ENCODE measurements at regions not wholly inside any gene's neighbourhood (a gene's known extent, or its start where the extent isn't known, plus 50 kb on each side); places are given as distances from the start of the nearest gene placed in this dataset.
"Not testable (repeated sequence)": the region's sequence is repeated elsewhere in the genome, so short reads cannot be mapped to it uniquely, and the experiment has no call there.

DNA sequence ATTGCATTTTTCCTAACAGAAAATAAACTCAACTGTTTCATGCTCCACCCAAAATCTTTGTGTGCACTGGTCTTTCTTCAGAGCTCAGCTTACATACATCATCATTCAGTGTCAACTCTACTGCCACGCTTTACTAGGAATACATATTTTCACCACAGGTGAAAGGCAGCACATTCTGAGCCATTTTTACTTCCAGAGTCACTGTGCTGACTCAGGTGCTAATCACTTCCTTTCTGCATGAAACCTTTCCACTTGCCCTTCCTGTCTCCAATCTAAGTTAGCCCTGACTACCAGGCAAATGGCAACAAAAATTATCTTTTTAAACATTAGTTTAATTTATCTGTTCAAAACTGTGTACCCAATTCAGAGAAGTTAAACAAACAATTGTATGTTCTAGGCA is 1041.0 kb downstream of the PRIM2 start:
- DNase-seq (ENCODE audit: low read depth): not testable (repeated sequence)

DNA sequence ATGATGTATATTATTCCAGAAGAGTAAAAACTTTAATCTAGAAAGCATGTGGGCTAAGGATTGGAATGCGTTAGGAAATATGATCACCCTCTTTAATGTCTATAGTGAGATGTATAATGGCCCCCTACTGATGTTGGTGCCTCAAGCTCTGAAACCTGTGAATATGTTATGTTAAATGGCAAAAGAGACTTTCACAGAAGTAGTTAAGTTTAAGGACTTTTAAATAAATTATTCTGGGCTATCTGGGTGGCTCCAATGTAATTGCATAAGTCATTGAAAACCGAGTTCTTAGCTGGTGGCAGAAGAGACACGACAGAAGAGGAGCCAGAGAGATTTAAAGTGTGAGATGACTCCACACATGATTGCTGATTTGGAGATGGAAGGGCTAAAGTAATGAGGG is 1048.4 kb downstream of the PRIM2 start:
- DNase-seq (ENCODE audit: low read depth): not testable (repeated sequence)

DNA sequence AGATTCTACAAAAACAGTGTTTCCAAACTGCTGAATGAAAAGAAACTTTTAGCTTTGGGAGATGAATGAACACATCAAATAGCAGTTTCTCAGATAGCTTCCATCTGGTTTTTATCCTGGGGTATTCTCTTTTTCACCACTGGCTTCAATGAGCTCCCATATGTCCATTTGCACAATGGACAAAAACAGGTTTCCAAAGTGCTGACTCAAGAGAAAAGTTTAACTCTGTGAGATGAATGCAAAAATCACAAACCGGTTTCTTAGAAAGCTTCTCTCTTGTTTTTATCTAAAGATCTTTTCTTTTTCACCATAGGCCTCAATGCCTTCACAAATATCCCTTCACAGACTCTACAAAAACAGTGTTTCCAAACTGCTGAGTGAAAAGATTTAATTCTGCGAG is 1089.2 kb downstream of the PRIM2 start:
- not testable (repeated sequence) for DNase-seq (ENCODE audit: low read depth)

DNA sequence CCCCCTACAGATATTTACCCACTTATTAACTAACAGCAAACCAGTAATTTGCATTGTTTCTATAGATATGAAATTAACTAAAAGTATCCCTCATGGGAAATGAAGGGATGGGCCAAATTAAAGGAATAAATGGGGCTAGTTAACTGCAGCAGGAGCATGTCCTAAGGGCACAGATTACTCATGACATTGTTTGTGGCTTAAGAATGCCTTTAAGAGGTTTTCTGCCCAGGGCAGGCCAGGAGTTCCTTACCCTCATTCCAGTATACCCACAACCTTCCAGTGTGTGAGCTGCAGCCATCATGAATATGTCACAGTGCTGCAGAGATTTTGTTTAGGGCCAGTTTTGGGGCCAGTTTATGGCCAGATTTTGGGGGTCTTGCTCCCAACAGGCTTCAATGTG is 1101.9 kb downstream of the PRIM2 start:
- no peak for DNase-seq (ENCODE audit: low read depth)

Measured in stromal cell of bone marrow (primary cell).